ENCODE measurements at regions not wholly inside any gene's neighbourhood (a gene's known extent, or its start where the extent isn't known, plus 50 kb on each side); places are given as distances from the start of the nearest gene placed in this dataset.

- TF ChIP-seq CTCF (IDR thresholded peaks at IDR 0.05) (no peak), POLR2A (IDR thresholded peaks at IDR 0.05) (no peak)
Measured at GRCh38 chr5:28117273-28117672, 1078.9 kb upstream of the CDH9 start.

Measured in body of pancreas (tissue), 4 donors.